ENCODE measurements at regions not wholly inside any gene's neighbourhood (a gene's known extent, or its start where the extent isn't known, plus 50 kb on each side); places are given as distances from the start of the nearest gene placed in this dataset.

DNA sequence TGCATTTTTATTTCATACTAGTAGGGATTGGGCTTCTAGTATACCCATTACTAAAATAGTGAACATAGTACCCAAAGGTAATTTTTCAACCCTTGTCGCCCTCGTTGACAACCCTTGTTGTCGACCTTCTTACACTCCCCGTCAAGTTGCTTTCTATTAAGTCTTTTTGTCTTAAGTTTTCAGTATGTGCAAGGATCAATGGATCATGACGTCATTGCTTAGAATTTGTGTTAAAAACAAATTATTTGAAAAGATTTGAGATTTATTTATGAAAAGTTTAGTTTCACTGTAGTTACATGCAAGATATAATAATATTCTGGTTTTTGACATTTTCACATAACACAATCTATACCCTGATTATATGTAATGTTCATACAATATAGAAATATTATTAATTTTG lies 110.4 kb downstream of the CBLN2 start:
- intact Hi-C loops (cut with DNase I), result no loop called here
- H3K27me3 ChIP-seq, result no peaks in the 10 kb centered on the region
- no peak for DNase-seq
- H3K4me3 ChIP-seq, result no peak overlapping the region
- H3K36me3 ChIP-seq, result no peaks in the 10 kb centered on the region
- H3K9me3 ChIP-seq, result no peaks in the 10 kb centered on the region
- TF ChIP-seq POLR2A (IDR thresholded peaks at IDR 0.05), result no peak
- TF ChIP-seq, protein P1, sequence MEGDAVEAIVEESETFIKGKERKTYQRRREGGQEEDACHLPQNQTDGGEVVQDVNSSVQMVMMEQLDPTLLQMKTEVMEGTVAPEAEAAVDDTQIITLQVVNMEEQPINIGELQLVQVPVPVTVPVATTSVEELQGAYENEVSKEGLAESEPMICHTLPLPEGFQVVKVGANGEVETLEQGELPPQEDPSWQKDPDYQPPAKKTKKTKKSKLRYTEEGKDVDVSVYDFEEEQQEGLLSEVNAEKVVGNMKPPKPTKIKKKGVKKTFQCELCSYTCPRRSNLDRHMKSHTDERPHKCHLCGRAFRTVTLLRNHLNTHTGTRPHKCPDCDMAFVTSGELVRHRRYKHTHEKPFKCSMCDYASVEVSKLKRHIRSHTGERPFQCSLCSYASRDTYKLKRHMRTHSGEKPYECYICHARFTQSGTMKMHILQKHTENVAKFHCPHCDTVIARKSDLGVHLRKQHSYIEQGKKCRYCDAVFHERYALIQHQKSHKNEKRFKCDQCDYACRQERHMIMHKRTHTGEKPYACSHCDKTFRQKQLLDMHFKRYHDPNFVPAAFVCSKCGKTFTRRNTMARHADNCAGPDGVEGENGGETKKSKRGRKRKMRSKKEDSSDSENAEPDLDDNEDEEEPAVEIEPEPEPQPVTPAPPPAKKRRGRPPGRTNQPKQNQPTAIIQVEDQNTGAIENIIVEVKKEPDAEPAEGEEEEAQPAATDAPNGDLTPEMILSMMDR (IDR thresholded peaks at IDR 0.05), result no peak
- peaks cover 0 to 1% (median 0%) of the 10 kb centered on the region in 4 donors for H3K4me1 ChIP-seq
- no peak for ATAC-seq
- H3K27ac ChIP-seq, result no peak overlapping the region
- 59% methylated on average over 5 of the region's 5 CpGs for WGBS (ENCODE audit: insufficient coverage, low coverage, low lambda C conversion rate, missing lambda C conversion rate)

DNA sequence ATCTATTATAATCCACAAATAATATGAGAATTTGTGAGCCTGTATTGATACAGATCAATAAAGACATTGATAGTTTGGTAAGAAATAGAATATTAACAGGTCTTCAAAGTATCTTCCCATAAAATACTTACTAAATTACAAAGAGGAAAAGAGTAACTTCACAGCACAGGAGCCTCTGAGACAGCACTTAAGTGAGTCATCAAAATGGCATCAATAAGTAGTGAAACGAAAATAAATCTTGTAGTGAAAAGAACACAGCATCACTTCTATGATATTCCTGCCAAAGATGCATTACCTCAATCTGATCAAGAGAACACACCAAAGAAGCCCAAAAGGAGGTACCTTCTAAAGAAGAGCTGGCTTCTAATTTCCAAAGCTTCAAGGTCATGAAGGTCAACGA lies 116.4 kb downstream of the CBLN2 start:
- WGBS (ENCODE audit: insufficient coverage, low coverage, low lambda C conversion rate, missing lambda C conversion rate), result 22% methylated on average over 2 of the region's 2 CpGs
- H3K4me1 ChIP-seq, result no peaks in the 10 kb centered on the region
- no peaks in the 10 kb centered on the region for H3K36me3 ChIP-seq
- DNase-seq, result no peak
- no peak overlapping the region for H3K27ac ChIP-seq
- ATAC-seq, result no peak
- H3K9me3 ChIP-seq, result no peaks in the 10 kb centered on the region
- intact Hi-C loops (cut with DNase I), result no loop called here
- H3K4me3 ChIP-seq, result no peak overlapping the region
- no peak for TF ChIP-seq POLR2A (IDR thresholded peaks at IDR 0.05)
- TF ChIP-seq, protein P1 (IDR thresholded peaks at IDR 0.05), result no peak
- no peaks in the 10 kb centered on the region for H3K27me3 ChIP-seq

DNA sequence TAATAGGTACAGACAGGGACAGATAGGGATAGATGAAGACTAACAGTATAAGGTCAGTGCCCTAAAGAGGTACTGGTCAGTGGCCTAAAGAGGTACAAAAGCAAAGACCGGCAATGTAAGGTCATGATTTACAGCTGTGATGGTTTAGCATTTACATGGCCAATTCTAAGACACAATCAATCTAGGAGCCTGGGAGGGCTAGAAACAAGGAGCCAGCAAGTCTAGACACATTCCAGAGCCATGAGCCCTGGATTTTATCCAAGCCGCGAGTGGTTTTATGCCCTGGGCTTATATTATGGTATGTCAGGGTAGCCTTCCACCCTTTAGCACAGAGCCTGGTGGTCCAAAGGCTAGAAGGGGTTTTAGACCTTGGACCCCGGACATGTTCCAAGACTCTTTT lies 124.2 kb downstream of the CBLN2 start:
- H3K9me3 ChIP-seq, result no peaks in the 10 kb centered on the region
- no peaks in the 10 kb centered on the region for H3K36me3 ChIP-seq
- intact Hi-C loops (cut with DNase I), result no loop called here
- no peak overlapping the region for H3K27ac ChIP-seq
- WGBS (ENCODE audit: insufficient coverage, low coverage, low lambda C conversion rate, missing lambda C conversion rate), result 44% methylated on average over 1 of the region's 4 CpGs
- no peak for ATAC-seq
- no peak for DNase-seq
- H3K27me3 ChIP-seq, result no peaks in the 10 kb centered on the region
- TF ChIP-seq, protein P1 (IDR thresholded peaks at IDR 0.05), result no peak
- no peak for TF ChIP-seq POLR2A (IDR thresholded peaks at IDR 0.05)
- H3K4me1 ChIP-seq, result no peaks in the 10 kb centered on the region
- no peak overlapping the region for H3K4me3 ChIP-seq

DNA sequence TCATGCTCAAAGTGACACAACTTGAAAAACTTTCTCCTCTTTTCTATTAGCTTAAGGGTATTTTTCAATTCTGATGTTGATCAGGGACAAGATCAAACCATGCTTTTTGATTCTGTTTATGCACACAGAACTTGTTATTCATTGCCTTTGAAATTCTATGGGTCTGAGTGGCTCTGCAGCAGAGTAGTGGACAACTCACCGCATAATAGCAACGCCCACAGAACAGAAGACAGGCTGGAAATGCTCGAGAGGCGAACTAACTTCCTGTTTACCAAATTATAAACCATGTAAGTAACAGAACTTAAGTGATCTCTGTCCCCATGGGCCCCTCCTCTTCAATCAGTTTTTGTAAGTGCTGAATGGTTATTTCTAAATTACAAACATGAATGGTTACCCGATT lies 131.2 kb downstream of the CBLN2 start:
- no peaks in the 10 kb centered on the region for H3K27me3 ChIP-seq
- DNase-seq, result no peak
- H3K36me3 ChIP-seq, result no peaks in the 10 kb centered on the region
- TF ChIP-seq, protein P1 (IDR thresholded peaks at IDR 0.05), result no peak
- TF ChIP-seq POLR2A (IDR thresholded peaks at IDR 0.05), result no peak
- WGBS (ENCODE audit: insufficient coverage, low coverage, low lambda C conversion rate, missing lambda C conversion rate), result 41% methylated on average over 5 of the region's 5 CpGs
- H3K27ac ChIP-seq, result no peak overlapping the region
- no peak overlapping the region for H3K4me3 ChIP-seq
- intact Hi-C loops (cut with DNase I), result no loop called here
- H3K9me3 ChIP-seq, result no peaks in the 10 kb centered on the region
- no peaks in the 10 kb centered on the region for H3K4me1 ChIP-seq
- no peak for ATAC-seq

DNA sequence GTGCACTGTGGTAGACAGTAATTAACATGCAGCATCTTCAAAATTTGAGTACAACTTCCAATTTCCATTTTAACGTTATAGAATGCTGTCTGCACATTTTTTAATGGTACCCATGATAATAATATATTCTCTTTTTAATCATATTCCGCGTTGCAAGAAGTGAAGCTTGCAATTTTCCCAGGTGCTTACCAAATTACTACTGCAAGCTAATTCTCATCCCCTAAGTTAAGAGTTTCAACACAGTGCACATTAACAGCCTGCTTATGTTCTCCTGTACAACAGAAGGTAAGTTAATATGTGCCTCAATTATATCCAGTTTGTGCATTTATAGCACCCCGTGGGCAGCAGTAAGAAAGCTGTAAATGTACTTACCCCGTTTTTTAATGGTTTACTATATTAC lies 132.9 kb downstream of the CBLN2 start:
- Histone ChIP-seq H3K4me3 (no peak overlapping the region), H3K27me3 (no peaks in the 10 kb centered on the region), H3K9me3 (no peaks in the 10 kb centered on the region), H3K4me1 (no peaks in the 10 kb centered on the region), H3K36me3 (no peaks in the 10 kb centered on the region), H3K27ac (no peak overlapping the region)
- 40% methylated on average over 5 of the region's 5 CpGs for WGBS (ENCODE audit: insufficient coverage, low coverage, low lambda C conversion rate, missing lambda C conversion rate)
- DNase-seq (no peak), ATAC-seq (no peak)
- intact Hi-C loops (cut with DNase I), result no loop called here
- TF ChIP-seq POLR2A (IDR thresholded peaks at IDR 0.05), result no peak
- TF ChIP-seq, protein P1 (IDR thresholded peaks at IDR 0.05), result no peak

Measured in right lobe of liver (tissue), 6 donors.